ENCODE measurements at regions not wholly inside any gene's neighbourhood (a gene's known extent, or its start where the extent isn't known, plus 50 kb on each side); places are given as distances from the start of the nearest gene placed in this dataset.

- TF ChIP-seq ZNF513 (CRISPR knock-in tag; conservative IDR thresholded peaks at IDR 0.05) (no peak), REL (CRISPR knock-in tag; conservative IDR thresholded peaks at IDR 0.05) (no peak), JUN (CRISPR knock-in tag; IDR thresholded peaks at IDR 0.05) (no peak), KLF12 (CRISPR knock-in tag; IDR thresholded peaks at IDR 0.05; ENCODE audit: borderline replicate concordance) (no peak), ZSCAN30 (CRISPR knock-in tag; IDR thresholded peaks at IDR 0.05) (no peak), YY1 (IDR thresholded peaks at IDR 0.05; ENCODE audit: insufficient read depth, insufficient replicate concordance, low read depth, low read length) (peak; percentile 72), ZFP90 (CRISPR knock-in tag; IDR thresholded peaks at IDR 0.05; ENCODE audit: borderline replicate concordance) (no peak), CCAR2 (optimal IDR thresholded peaks at IDR 0.05; ENCODE audit: low read depth, low read length) (no peak), BORCS8-MEF2B (CRISPR knock-in tag; IDR thresholded peaks at IDR 0.05) (0 out of 2 replicates have a peak, but pooled peaks have one; percentile 31), HOMEZ (CRISPR knock-in tag; IDR thresholded peaks at IDR 0.05; ENCODE audit: low read depth) (no peak), PRDM10 (CRISPR knock-in tag; IDR thresholded peaks at IDR 0.05; ENCODE audit: low read depth) (no peak), ZNF512B (CRISPR knock-in tag; IDR thresholded peaks at IDR 0.05; ENCODE audit: borderline replicate concordance) (no peak), CHCHD3 (CRISPR knock-in tag; IDR thresholded peaks at IDR 0.05) (no peak), IKZF4 (CRISPR knock-in tag; IDR thresholded peaks at IDR 0.05; ENCODE audit: borderline replicate concordance, low read depth, not compliant biosample characterization) (no peak), ZNF781 (CRISPR knock-in tag; IDR thresholded peaks at IDR 0.05; ENCODE audit: borderline replicate concordance, not compliant biosample characterization) (no peak), DNMT1 (CRISPR knock-in tag; IDR thresholded peaks at IDR 0.05) (no peak), HNRNPUL1 (IDR thresholded peaks at IDR 0.05; ENCODE audit: low read depth, low read length) (no peak), RXRA (CRISPR knock-in tag; IDR thresholded peaks at IDR 0.05) (0 out of 2 replicates have a peak, but pooled peaks have one; percentile 29), ZNF484 (CRISPR knock-in tag; IDR thresholded peaks at IDR 0.05; ENCODE audit: borderline replicate concordance, low read depth) (no peak), THAP7 (CRISPR knock-in tag; IDR thresholded peaks at IDR 0.05) (no peak)
These were observed 189.3 kb downstream of the EDEM1 start (continued) for GRCh38 chr3:5376761-5377160.
